ENCODE measurements at regions not wholly inside any gene's neighbourhood (a gene's known extent, or its start where the extent isn't known, plus 50 kb on each side); places are given as distances from the start of the nearest gene placed in this dataset.

DNA sequence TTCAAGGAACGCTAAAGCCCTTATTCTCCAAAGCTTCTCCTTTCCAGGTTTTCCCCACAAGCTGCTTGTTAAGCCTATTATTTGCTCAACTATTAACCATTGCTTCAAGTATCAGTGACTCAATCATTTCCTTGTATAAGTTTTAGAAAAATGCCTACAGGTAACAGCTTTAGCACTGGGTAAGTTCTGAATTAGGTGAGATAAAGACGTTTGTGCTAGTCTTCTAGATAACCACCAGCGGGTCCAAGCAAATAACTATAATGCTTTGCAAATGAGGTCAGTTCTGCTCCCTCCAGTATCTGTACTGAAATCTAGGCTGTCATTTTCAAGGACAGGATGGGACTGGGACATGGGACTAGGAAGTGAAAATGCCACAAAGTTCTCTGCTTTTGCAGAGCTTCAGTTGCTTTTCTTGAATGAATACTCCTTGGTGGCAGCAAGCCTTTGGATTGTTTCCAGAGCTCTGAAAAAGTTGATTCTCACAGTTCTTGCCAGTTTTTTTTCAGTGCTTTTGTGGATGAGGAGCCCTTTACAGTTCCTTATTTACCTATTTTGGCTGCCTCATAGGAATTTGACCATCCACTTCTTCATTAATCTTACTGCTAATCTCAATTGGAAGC lies 1487.7 kb downstream of the EFNB2 start:
- no peak overlapping the region for H2BK20ac ChIP-seq (ENCODE audit: low read length)
- H2AFZ ChIP-seq (ENCODE audit: low read length), result no peak overlapping the region; the same call in 1 of the 2 replicates
- CTCF ChIA-PET (ENCODE audit: partially characterized antibody), result interaction anchor here (0.6 to 1.2 kb wide), 2 partner anchors 13 to 1406 kb away, joined by 3 read pairs; no protein-coding TSS in a partner anchor
- no peaks in the 10 kb centered on the region for H3K23me2 ChIP-seq (ENCODE audit: low read depth, low read length)
- H3K9me3 ChIP-seq (ENCODE audit: insufficient read depth in 2 of 2, low read depth in 1 of 2, low read length in 1 of 2), result peaks cover 6% of the 10 kb centered on the region in 2 experiments; a peak in 1 of 4 replicates
- H2BK5ac ChIP-seq (ENCODE audit: low read depth, low read length), result no peak overlapping the region
- no peaks in the 10 kb centered on the region; a peak in 1 of 8 replicates for H3K36me3 ChIP-seq (ENCODE audit: control insufficient read depth in 2 of 4, insufficient read depth in 4 of 4, low read length in 3 of 4)
- DNase-seq (ENCODE audit: low read depth in 1 of 2, low spot score in 2 of 2) (no peak), FAIRE-seq (no peak)
- no peaks in the 10 kb centered on the region for H3K79me1 ChIP-seq (ENCODE audit: low read depth, low read length)
- H3K9ac ChIP-seq (replicated peaks in 1 of 4; ENCODE audit: extremely low read depth in 1 of 4, low read depth in 3 of 4, low read length in 3 of 4), result no peak overlapping the region
- H3K4me1 ChIP-seq (replicated peaks in 1 of 4; ENCODE audit: control insufficient read depth in 3 of 4, insufficient read depth in 4 of 4, low read length in 3 of 4), result no peaks in the 10 kb centered on the region
- H3K4me3 ChIP-seq (ENCODE audit: extremely low read depth in 1 of 4, insufficient read depth in 2 of 4, low read depth in 3 of 4, low read length in 4 of 4), result no peak overlapping the region
- no peak overlapping the region for H2BK120ac ChIP-seq (replicated peaks; ENCODE audit: low read depth, low read length)
- H3K4ac ChIP-seq (replicated peaks; ENCODE audit: insufficient read length, low read depth, low read length), result no peak overlapping the region
- H3K14ac ChIP-seq (ENCODE audit: insufficient read length), result no peak overlapping the region
- no peak overlapping the region for H3K23ac ChIP-seq (ENCODE audit: insufficient read length)
- H3K18ac ChIP-seq (ENCODE audit: extremely low read depth, low read length), result no peak overlapping the region
- H4K5ac ChIP-seq (ENCODE audit: insufficient read length, low read depth, low read length), result no peak overlapping the region
- no peak overlapping the region for H3K56ac ChIP-seq (replicated peaks; ENCODE audit: insufficient read length, low read depth, low read length)
- H4K20me1 ChIP-seq (replicated peaks in 1 of 2; ENCODE audit: control insufficient read depth in 1 of 2, insufficient read depth in 2 of 2, low read length in 2 of 2), result no peaks in the 10 kb centered on the region
- H3K79me2 ChIP-seq (ENCODE audit: control insufficient read depth in 1 of 2, insufficient read depth in 2 of 2, low read length in 2 of 2), result no peaks in the 10 kb centered on the region
- no peak overlapping the region for H2BK15ac ChIP-seq (ENCODE audit: low read length)
- no peak overlapping the region for H2AK5ac ChIP-seq (ENCODE audit: low read depth, low read length)
- H2BK12ac ChIP-seq (ENCODE audit: low read depth, low read length), result no peak overlapping the region
- H4K8ac ChIP-seq (ENCODE audit: extremely low read depth, insufficient read depth, low read length), result no peak overlapping the region
- POLR2A ChIA-PET (ENCODE audit: partially characterized antibody), result no interaction called here
- no peak overlapping the region for H4K91ac ChIP-seq (replicated peaks; ENCODE audit: insufficient read length, low read length)
- no peaks in the 10 kb centered on the region for H3K27me3 ChIP-seq (replicated peaks in 1 of 4; ENCODE audit: control insufficient read depth in 3 of 4, extremely low read depth in 1 of 4, insufficient read depth in 3 of 4, low read length in 3 of 4)
- H3K4me2 ChIP-seq (ENCODE audit: insufficient read depth in 1 of 2, low read depth in 2 of 2, low read length in 2 of 2), result no peak overlapping the region
- no peak overlapping the region for H3K27ac ChIP-seq (ENCODE audit: low read depth, low read length)
- WGBS, 2 experiments (ENCODE audit: extremely low coverage in 1 of 2, insufficient coverage in 1 of 2, insufficient read length in 1 of 2, insufficient replicate concordance in 2 of 2, low coverage in 1 of 2, low lambda C conversion rate in 2 of 2, missing lambda C conversion rate in 1 of 2), result 92% methylated on average over 3 of the region's 3 CpGs; no CpG with 5 or more reads in 1 of the 2 experiments
- TF ChIP-seq BCL11A (IDR thresholded peaks at IDR 0.05; ENCODE audit: low read depth in 2 of 2, low read length in 2 of 2), result no peak
- TF ChIP-seq POLR2AphosphoS5 (IDR thresholded peaks at IDR 0.05; ENCODE audit: low read depth, low read length), result no peak
- no peak for TF ChIP-seq RNF2 (IDR thresholded peaks at IDR 0.05; ENCODE audit: borderline replicate concordance, low read depth, low read length, missing control alignments, poor library complexity, severe bottlenecking)
- TF ChIP-seq CTCF (IDR thresholded peaks at IDR 0.05; ENCODE audit: control extremely low read depth in 1 of 3, insufficient read depth in 1 of 3, low read depth in 1 of 3, low read length in 3 of 3), result no peak
- no peak for TF ChIP-seq TCF12 (IDR thresholded peaks at IDR 0.05; ENCODE audit: low read depth, low read length)
- no peak for TF ChIP-seq TAF7 (optimal IDR thresholded peaks at IDR 0.05; ENCODE audit: borderline replicate concordance, low read depth, low read length)
- TF ChIP-seq SIN3A (conservative IDR thresholded peaks at IDR 0.05 in 1 of 2, IDR thresholded peaks at IDR 0.05 in 1 of 2; ENCODE audit: low read depth in 1 of 2, low read length in 2 of 2), result no peak
- no peak for TF ChIP-seq KDM1A (IDR thresholded peaks at IDR 0.05; ENCODE audit: borderline replicate concordance, low read length)
- TF ChIP-seq SP2 (IDR thresholded peaks at IDR 0.05; ENCODE audit: low read length), result no peak
- no peak for TF ChIP-seq TBP (IDR thresholded peaks at IDR 0.05; ENCODE audit: low read depth, low read length)
- no peak for TF ChIP-seq SUZ12 (IDR thresholded peaks at IDR 0.05; ENCODE audit: low read length)
